HCT116 (cell line): ENCODE measurements at regions not wholly inside any gene's neighbourhood (a gene's known extent, or its start where the extent isn't known, plus 50 kb on each side); places are given as distances from the start of the nearest gene placed in this dataset.

Experiments
- ATAC-seq: fragments of 200-7000 bp; cut with Tn5 transposase; 2 replicates; pipeline ENCODE4 v1.9.1; 2020; ENCODE audit warnings: mild to moderate bottlenecking, moderate library complexity
- BruUV-seq: library from RNA; stranded (reverse); fragments of 400-500 nt; replicated peaks from 2 replicates; lab custom pipeline; 2021; lab: Mats Ljungman, UMichigan
- CTCF ChIA-PET: fragments of 300-600 bp; sonication (Branson Sonifier 250); formaldehyde crosslinking; loops from one replicate; lab custom pipeline; 2021; ENCODE audit warnings: antibody characterized with exemption; lab: Charles Lee
- POLR2A ChIA-PET: fragments of 300-600, 350-600 bp; sonication (Branson Sonifier 250); formaldehyde crosslinking; loops from one replicate; lab custom pipeline; 2021; ENCODE audit warnings: antibody characterized with exemption; lab: Charles Lee
- RAD21 ChIA-PET, 2 experiments: fragments of 300-600 bp; sonication (Branson Sonifier 250); formaldehyde crosslinking; loops; one replicate each; lab custom pipeline; 2023; ENCODE audit warnings: low total read pairs in 2 of 2; ENCODE audit not compliant: uncharacterized antibody in 2 of 2, unreplicated experiment in 2 of 2, low non-redundant PET in 1 of 2; lab: Charles Lee
- DNase-seq: peaks from one replicate; pipeline ENCODE4 v3.0.0-alpha.2; 2010; ENCODE audit warnings: low read depth, low spot score
- H2AFZ ChIP-seq: fragments of 200-600 bp; shearing (Covaris generic), sonication (generic); 2 replicates; pipeline ENCODE4 v1.6.1; 2017; ENCODE audit warnings: low read depth, mixed run types, mixed read lengths, antibody characterized with exemption, low read length; ENCODE audit not compliant: poor library complexity, severe bottlenecking
- H3K27ac ChIP-seq: 2 replicates; pipeline ENCODE4 v1.5.1; 2012; ENCODE audit warnings: low read depth, low read length
- H3K27me3 ChIP-seq: fragments of 200-600 bp; sonication (generic); 2 replicates; pipeline ENCODE4 v1.6.1; 2016; ENCODE audit warnings: mixed run types, low read length, mixed read lengths; ENCODE audit not compliant: insufficient read depth
- H3K36me3 ChIP-seq, 2 experiments: fragments of 200-500 bp in 1 of 2; fragments of 200-600 bp in 1 of 2; sonication (Bioruptor generic) in 1 of 2; sonication (generic) in 1 of 2; 2 replicates each; pipeline versions ENCODE4 v1.5.1 to v1.6.1; 2014 to 2016; ENCODE audit warnings: low read length in 2 of 2, inconsistent platforms in 1 of 2, mixed read lengths in 1 of 2, mixed run types in 1 of 2; ENCODE audit not compliant: insufficient read depth in 2 of 2, control insufficient read depth in 1 of 2
- H3K4me1 ChIP-seq, 2 experiments: fragments of 200-600 bp in 1 of 2; sonication (generic) in 1 of 2; 2 replicates each; pipeline versions ENCODE4 v1.5.1 to v1.6.1; 2012 to 2017; ENCODE audit warnings: low read length in 2 of 2, inconsistent platforms in 1 of 2, mild to moderate bottlenecking in 1 of 2, mixed read lengths in 1 of 2, mixed run types in 1 of 2, moderate library complexity in 1 of 2; ENCODE audit not compliant: insufficient read depth in 2 of 2, control insufficient read depth in 1 of 2
- H3K4me2 ChIP-seq: fragments of 200-600 bp; sonication (generic); 2 replicates; pipeline ENCODE4 v1.6.1; 2017; ENCODE audit warnings: mixed run types, low read length, mixed read lengths
- H3K4me3 ChIP-seq, 2 experiments: fragments of 200-600 bp in 1 of 2; sonication (generic) in 1 of 2; replicated peaks in 1 of 2; 2 replicates each; pipeline ENCODE4 v1.5.1; 2011 to 2016; ENCODE audit warnings: low read length in 2 of 2, control low read depth in 1 of 2, low read depth in 1 of 2, mild to moderate bottlenecking in 1 of 2, mixed read lengths in 1 of 2, mixed run types in 1 of 2
- H3K79me2 ChIP-seq: fragments of 200-600 bp; sonication (generic); 2 replicates; pipeline ENCODE4 v1.6.1; 2017; ENCODE audit warnings: mild to moderate bottlenecking, mixed run types, low read length, moderate library complexity, mixed read lengths; ENCODE audit not compliant: insufficient read depth
- H3K9ac ChIP-seq: fragments of 200-600 bp; sonication (generic); 2 replicates; pipeline ENCODE4 v1.6.1; 2016; ENCODE audit warnings: low read length, mixed read lengths
- H3K9me2 ChIP-seq: fragments of 200-600 bp; sonication (generic), shearing (Covaris generic); 2 replicates; pipeline ENCODE4 v1.6.1; 2017; ENCODE audit warnings: mixed run types, mild to moderate bottlenecking, moderate library complexity; ENCODE audit not compliant: insufficient read depth
- H3K9me3 ChIP-seq, 2 experiments: fragments of 200-500 bp in 1 of 2; fragments of 200-600 bp in 1 of 2; sonication (Bioruptor generic) in 1 of 2; sonication (generic) in 1 of 2; 2 replicates each; pipeline ENCODE4 v1.6.1; 2014 to 2017; ENCODE audit warnings: low read length in 2 of 2, mixed read lengths in 2 of 2, inconsistent platforms in 1 of 2, low read depth in 1 of 2, mild to moderate bottlenecking in 1 of 2, mixed run types in 1 of 2, moderate library complexity in 1 of 2; ENCODE audit not compliant: control insufficient read depth in 1 of 2, insufficient read depth in 1 of 2
- H4K20me1 ChIP-seq: fragments of 200-600 bp; sonication (generic), shearing (Covaris generic); 2 replicates; pipeline ENCODE4 v1.6.1; 2017; ENCODE audit warnings: mixed run types, mild to moderate bottlenecking, moderate library complexity; ENCODE audit not compliant: insufficient read depth
- CBX3 ChIP-seq: IDR thresholded peaks from 2 replicates; pipeline ENCODE4 v1.6.1; 2012; ENCODE audit warnings: low read depth
- CEBPB ChIP-seq: IDR thresholded peaks from 2 replicates; pipeline ENCODE4 v1.6.1; 2012; ENCODE audit warnings: low read depth
- EGR1 ChIP-seq: IDR thresholded peaks from 2 replicates; pipeline ENCODE4 v1.6.1; 2012; ENCODE audit warnings: low read depth
- EZH2phosphoT487 ChIP-seq: fragments of 200-600 bp; IDR thresholded peaks from 2 replicates; pipeline ENCODE4 v1.6.1; 2018; ENCODE audit warnings: antibody characterized with exemption, borderline replicate concordance
- FOSL1 ChIP-seq: IDR thresholded peaks from 2 replicates; pipeline ENCODE4 v1.6.1; 2012; ENCODE audit warnings: low read depth
- JUND ChIP-seq: IDR thresholded peaks from 2 replicates; pipeline ENCODE4 v1.6.1; 2012
- POLR2A ChIP-seq: IDR thresholded peaks from 2 replicates; pipeline ENCODE4 v1.7.0; 2011; ENCODE audit warnings: borderline replicate concordance; ENCODE audit not compliant: insufficient read depth, insufficient read length; ENCODE audit errors: extremely low read depth
- POLR2AphosphoS5 ChIP-seq: IDR thresholded peaks from 2 replicates; pipeline ENCODE4 v1.6.1; 2011; ENCODE audit warnings: mild to moderate bottlenecking, low read depth, low read length, moderate library complexity
- RAD21 ChIP-seq: IDR thresholded peaks from 2 replicates; pipeline ENCODE4 v1.6.1; 2012; ENCODE audit warnings: low read depth, mild to moderate bottlenecking
- SIN3A ChIP-seq: IDR thresholded peaks from 2 replicates; pipeline ENCODE4 v1.6.1; 2012; ENCODE audit warnings: low read depth
- TCF7L2 ChIP-seq: IDR thresholded peaks from 2 replicates; pipeline ENCODE4 v1.7.0; 2011; ENCODE audit warnings: borderline replicate concordance, inconsistent platforms; ENCODE audit not compliant: insufficient read depth, insufficient read length; ENCODE audit errors: extremely low read depth
- YY1 ChIP-seq: IDR thresholded peaks from 2 replicates; pipeline ENCODE4 v1.6.1; 2011; ENCODE audit warnings: low read length, low read depth, moderate library complexity, mild to moderate bottlenecking; ENCODE audit not compliant: insufficient replicate concordance; ENCODE audit errors: extremely low read depth
- ZFX ChIP-seq: fragments of 450-650 bp; IDR thresholded peaks from 2 replicates; pipeline ENCODE4 v1.6.1; 2017
- ZNF274 ChIP-seq: fragments of 200-500 bp; sonication (Bioruptor generic); IDR thresholded peaks from 2 replicates; pipeline ENCODE4 v1.6.1; 2014; ENCODE audit warnings: mild to moderate bottlenecking, low read depth, low read length, inconsistent platforms
- intact Hi-C: fragments of 100-400 bp; cut with micrococcal nuclease; formaldehyde crosslinking; loops from 2 replicates; pipeline ENCODE4 v1.10.0; 2022
- TF ChIP-seq, protein P1 (sequence below), 3 experiments: fragments of 200-600 bp in 1 of 3; sonication (generic) in 1 of 3; IDR thresholded peaks in 2 of 3; conservative IDR thresholded peaks in 1 of 3; 2 replicates each; pipeline ENCODE4 v1.5.1; 2012 to 2017; ENCODE audit warnings: low read depth in 2 of 3, low read length in 2 of 3, antibody characterized with exemption in 1 of 3, borderline replicate concordance in 1 of 3, control low read depth in 1 of 3, mild to moderate bottlenecking in 1 of 3, mixed read lengths in 1 of 3, mixed run types in 1 of 3, moderate library complexity in 1 of 3; ENCODE audit not compliant: insufficient read depth in 1 of 3
- TF ChIP-seq, protein P2 (sequence below): IDR thresholded peaks from 2 replicates; pipeline ENCODE4 v1.6.1; 2012

DNA sequence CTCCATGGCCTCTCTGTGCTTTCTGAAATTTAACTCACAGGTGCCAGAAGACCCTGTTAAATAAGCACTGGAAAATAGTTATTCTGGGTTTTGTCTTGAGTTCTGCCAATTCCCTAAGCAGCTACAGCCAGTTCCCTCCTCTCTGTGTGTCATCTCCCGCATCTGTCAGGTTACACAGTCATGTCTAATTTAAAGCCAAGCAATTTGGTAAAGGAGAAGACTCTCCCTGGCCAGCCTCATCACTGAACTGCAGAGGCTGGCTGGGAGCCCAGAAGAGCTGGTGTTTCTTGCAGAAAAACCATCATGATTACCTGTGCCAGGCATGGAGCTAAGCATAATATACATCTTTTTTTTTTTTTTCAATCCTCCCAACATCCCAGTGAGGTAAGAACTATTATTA lies 141.3 kb upstream of the ZNF366 start:
- RAD21 ChIA-PET: no interaction called here
- Histone ChIP-seq H3K9me2 (no peaks in the 10 kb centered on the region), H3K9ac (no peak overlapping the region), H2AFZ (no peak overlapping the region), H3K4me1 (peaks cover 2 to 13% of the 10 kb centered on the region in 2 experiments; a peak in 2 of 4 replicates), H3K36me3 (no peaks in the 10 kb centered on the region), H3K9me3 (no peaks in the 10 kb centered on the region), H3K4me2 (no peak overlapping the region), H3K27me3 (no peaks in the 10 kb centered on the region), H4K20me1 (no peaks in the 10 kb centered on the region), H3K27ac (no peak overlapping the region), H3K79me2 (no peaks in the 10 kb centered on the region), H3K4me3 (no peak overlapping the region)
- no TSS peak for BruUV-seq
- TF ChIP-seq, protein P1, sequence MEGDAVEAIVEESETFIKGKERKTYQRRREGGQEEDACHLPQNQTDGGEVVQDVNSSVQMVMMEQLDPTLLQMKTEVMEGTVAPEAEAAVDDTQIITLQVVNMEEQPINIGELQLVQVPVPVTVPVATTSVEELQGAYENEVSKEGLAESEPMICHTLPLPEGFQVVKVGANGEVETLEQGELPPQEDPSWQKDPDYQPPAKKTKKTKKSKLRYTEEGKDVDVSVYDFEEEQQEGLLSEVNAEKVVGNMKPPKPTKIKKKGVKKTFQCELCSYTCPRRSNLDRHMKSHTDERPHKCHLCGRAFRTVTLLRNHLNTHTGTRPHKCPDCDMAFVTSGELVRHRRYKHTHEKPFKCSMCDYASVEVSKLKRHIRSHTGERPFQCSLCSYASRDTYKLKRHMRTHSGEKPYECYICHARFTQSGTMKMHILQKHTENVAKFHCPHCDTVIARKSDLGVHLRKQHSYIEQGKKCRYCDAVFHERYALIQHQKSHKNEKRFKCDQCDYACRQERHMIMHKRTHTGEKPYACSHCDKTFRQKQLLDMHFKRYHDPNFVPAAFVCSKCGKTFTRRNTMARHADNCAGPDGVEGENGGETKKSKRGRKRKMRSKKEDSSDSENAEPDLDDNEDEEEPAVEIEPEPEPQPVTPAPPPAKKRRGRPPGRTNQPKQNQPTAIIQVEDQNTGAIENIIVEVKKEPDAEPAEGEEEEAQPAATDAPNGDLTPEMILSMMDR (IDR thresholded peaks at IDR 0.05 in 2 of 3, conservative IDR thresholded peaks at IDR 0.05 in 1 of 3; ENCODE audit: borderline replicate concordance in 1 of 3, insufficient read depth in 1 of 3, low read depth in 2 of 3, low read length in 2 of 3): no peak
- TF ChIP-seq SIN3A: no peak
- no peak for TF ChIP-seq CEBPB
- intact Hi-C loops: no loop called here
- ATAC-seq (no peak), DNase-seq (no peak)
- CTCF ChIA-PET: no interaction called here
- POLR2A ChIA-PET: no interaction called here

DNA sequence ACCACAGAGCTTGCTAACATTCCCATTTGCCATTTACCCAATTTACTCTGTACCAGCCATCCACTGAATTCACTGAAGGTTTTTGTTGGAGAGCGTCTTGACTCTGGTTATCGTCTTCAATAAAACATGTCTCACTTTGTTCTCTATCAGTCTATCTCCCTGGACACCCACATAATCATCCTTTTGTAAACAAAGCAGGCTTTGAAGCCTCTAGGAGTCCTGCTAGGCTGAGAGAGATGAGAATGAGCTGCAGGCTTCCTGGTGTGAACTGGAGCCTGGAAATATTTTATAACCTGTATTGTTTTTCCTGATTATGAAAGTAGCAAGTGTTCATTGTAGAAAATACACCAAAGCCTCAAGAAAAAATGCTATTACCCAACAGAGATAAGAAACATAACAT lies 140.6 kb upstream of the ZNF366 start:
- ATAC-seq (0 out of 2 replicates have a peak, but pooled peaks have one; percentile 53), DNase-seq (no peak)
- intact Hi-C loops: no loop called here
- H3K79me2 ChIP-seq: no peaks in the 10 kb centered on the region
- no peaks in the 10 kb centered on the region for H3K9me2 ChIP-seq
- H2AFZ ChIP-seq: no peak overlapping the region
- no peak overlapping the region for H3K4me2 ChIP-seq
- RAD21 ChIA-PET: no interaction called here
- H3K36me3 ChIP-seq: no peaks in the 10 kb centered on the region
- no peaks in the 10 kb centered on the region for H4K20me1 ChIP-seq
- H3K4me1 ChIP-seq: peaks cover 2 to 13% of the 10 kb centered on the region in 2 experiments; a peak in 2 of 4 replicates
- no peak overlapping the region for H3K9ac ChIP-seq
- CTCF ChIA-PET: no interaction called here
- no peaks in the 10 kb centered on the region for H3K27me3 ChIP-seq
- POLR2A ChIA-PET: no interaction called here
- H3K4me3 ChIP-seq: no peak overlapping the region
- no peaks in the 10 kb centered on the region for H3K9me3 ChIP-seq
- no peak overlapping the region for H3K27ac ChIP-seq
- no peak for TF ChIP-seq EZH2phosphoT487
- TF ChIP-seq ZNF274: no peak
- no peak for TF ChIP-seq FOSL1
- no peak for TF ChIP-seq JUND
- no peak for TF ChIP-seq POLR2A
- TF ChIP-seq EGR1: no peak
- no peak for TF ChIP-seq TCF7L2
- TF ChIP-seq, protein P2, sequence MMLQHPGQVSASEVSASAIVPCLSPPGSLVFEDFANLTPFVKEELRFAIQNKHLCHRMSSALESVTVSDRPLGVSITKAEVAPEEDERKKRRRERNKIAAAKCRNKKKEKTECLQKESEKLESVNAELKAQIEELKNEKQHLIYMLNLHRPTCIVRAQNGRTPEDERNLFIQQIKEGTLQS: no peak
- no peak for TF ChIP-seq ZFX
- no peak for TF ChIP-seq RAD21
- no peak for TF ChIP-seq POLR2AphosphoS5
- TF ChIP-seq, protein P1 (IDR thresholded peaks at IDR 0.05 in 2 of 3, conservative IDR thresholded peaks at IDR 0.05 in 1 of 3; ENCODE audit: borderline replicate concordance in 1 of 3, insufficient read depth in 1 of 3, low read depth in 2 of 3, low read length in 2 of 3): no peak
- no peak for TF ChIP-seq YY1
- TF ChIP-seq SIN3A: no peak
- TF ChIP-seq CBX3: no peak
- BruUV-seq: no TSS peak
